Endothelial cell of umbilical vein (primary cell): ENCODE measurements at regions not wholly inside any gene's neighbourhood (a gene's known extent, or its start where the extent isn't known, plus 50 kb on each side); places are given as distances from the start of the nearest gene placed in this dataset.

ENCODE experiments used
- BruUV-seq: library from RNA; stranded (reverse); fragments of 400-500 nt; replicated peaks from 2 replicates; lab custom pipeline; 2021; lab: Mats Ljungman, UMichigan
- CTCF ChIA-PET: fragments of 300-600, 350-600 bp; sonication (Branson Sonifier 250); formaldehyde crosslinking; loops from one replicate; lab custom pipeline; 2021; ENCODE audit warnings: antibody characterized with exemption, inconsistent platforms; lab: Charles Lee
- POLR2A ChIA-PET: fragments of 300-600, 350-600 bp; sonication (Branson Sonifier 250); formaldehyde crosslinking; loops from one replicate; lab custom pipeline; 2021; ENCODE audit warnings: antibody characterized with exemption, inconsistent platforms; lab: Charles Lee
- DNase-seq: peaks from one replicate; pipeline ENCODE4 v3.0.0-alpha.2; 2011; ENCODE audit warnings: low read depth, low spot score
- FAIRE-seq: peaks from 2 replicates; lab custom pipeline; 2011; peaks lifted over from hg19 to GRCh38; lab: Jason Lieb, UNC
- H2AFZ ChIP-seq: 2 replicates; pipeline ENCODE4 v1.6.0; 2012; ENCODE audit warnings: low read depth, low read length, control low read depth, inconsistent platforms
- H3K27ac ChIP-seq: 2 replicates; pipeline ENCODE4 v1.5.1; 2011; ENCODE audit warnings: low read depth, mild to moderate bottlenecking, control low read depth, low read length, moderate library complexity; ENCODE audit not compliant: insufficient read depth
- H3K27me3 ChIP-seq, 2 experiments: 2 replicates each; pipeline versions ENCODE4 v1.6.0 to v1.6.1; 2011; ENCODE audit warnings: low read length in 2 of 2, mixed read lengths in 1 of 2; ENCODE audit not compliant: control insufficient read depth in 2 of 2, insufficient read depth in 2 of 2
- H3K36me3 ChIP-seq, 2 experiments: 2 replicates in 1 of 2; 3 replicates in 1 of 2; pipeline ENCODE4 v1.5.1; 2011; ENCODE audit warnings: low read length in 2 of 2, mild to moderate bottlenecking in 1 of 2, moderate library complexity in 1 of 2; ENCODE audit not compliant: control insufficient read depth in 2 of 2, insufficient read depth in 2 of 2; ENCODE audit errors: extremely low read depth in 1 of 2
- H3K4me1 ChIP-seq: 3 replicates; pipeline ENCODE4 v1.5.1; 2011; ENCODE audit warnings: mild to moderate bottlenecking, low read length; ENCODE audit not compliant: control insufficient read depth, insufficient read depth; ENCODE audit errors: extremely low read depth
- H3K4me2 ChIP-seq: 2 replicates; pipeline ENCODE4 v1.6.1; 2011; ENCODE audit warnings: low read length, control low read depth, mixed read lengths; ENCODE audit not compliant: insufficient read depth
- H3K4me3 ChIP-seq, 3 experiments: fragments of 200-600 bp in 1 of 3; sonication (generic), shearing (Covaris generic) in 1 of 3; replicated peaks in 1 of 3; 2 replicates each; pipeline ENCODE4 v1.5.1; 2011 to 2016; ENCODE audit warnings: control low read depth in 3 of 3, low read length in 3 of 3, mild to moderate bottlenecking in 2 of 3, inconsistent platforms in 1 of 3, low read depth in 1 of 3, moderate library complexity in 1 of 3; ENCODE audit not compliant: insufficient read depth in 1 of 3
- H3K79me2 ChIP-seq: 2 replicates; pipeline ENCODE4 v1.6.0; 2012; ENCODE audit warnings: low read length, inconsistent platforms; ENCODE audit not compliant: control insufficient read depth, insufficient read depth
- H3K9ac ChIP-seq: replicated peaks from 2 replicates; pipeline ENCODE3; 2011; ENCODE audit warnings: low read length, control low read depth; ENCODE audit not compliant: insufficient read depth; ENCODE audit errors: extremely low read depth
- H3K9me1 ChIP-seq: replicated peaks from 3 replicates; pipeline ENCODE4 v1.6.0; 2011; ENCODE audit warnings: mild to moderate bottlenecking, low read length; ENCODE audit not compliant: control insufficient read depth, insufficient read depth; ENCODE audit errors: extremely low read depth
- H3K9me3 ChIP-seq: replicated peaks from 2 replicates; pipeline ENCODE4 v1.5.1; 2012; ENCODE audit warnings: low read length, inconsistent platforms; ENCODE audit not compliant: control insufficient read depth, insufficient read depth
- H4K20me1 ChIP-seq: replicated peaks from 2 replicates; pipeline ENCODE3; 2011; ENCODE audit warnings: mild to moderate bottlenecking, low read length; ENCODE audit not compliant: control insufficient read depth, insufficient read depth; ENCODE audit errors: extremely low read depth
- CTCF ChIP-seq, 2 donors: IDR thresholded peaks; 1 replicate in 1 of 2; 2 replicates in 1 of 2; pipeline ENCODE4 v1.5.1; 2011; ENCODE audit warnings: low read length in 2 of 2, mild to moderate bottlenecking in 2 of 2, moderate library complexity in 2 of 2, control low read depth in 1 of 2, inconsistent platforms in 1 of 2, low read depth in 1 of 2; ENCODE audit not compliant: insufficient read depth in 1 of 2; ENCODE audit errors: extremely low read depth in 1 of 2
- EZH2 ChIP-seq: IDR thresholded peaks from 2 replicates; pipeline ENCODE4 v1.6.1; 2012; ENCODE audit warnings: borderline replicate concordance, low read depth, mild to moderate bottlenecking, moderate library complexity, low read length, inconsistent platforms; ENCODE audit not compliant: severe bottlenecking
- FOS ChIP-seq: IDR thresholded peaks from 2 replicates; pipeline ENCODE4 v1.6.1; 2011; ENCODE audit warnings: mild to moderate bottlenecking, low read length, moderate library complexity, borderline replicate concordance; ENCODE audit not compliant: insufficient read depth
- GATA2 ChIP-seq: IDR thresholded peaks from 2 replicates; pipeline ENCODE4 v1.7.0; 2011; ENCODE audit warnings: low read depth, mild to moderate bottlenecking, moderate library complexity, mixed read lengths, low read length; ENCODE audit not compliant: insufficient read length, insufficient read depth
- JUN ChIP-seq: IDR thresholded peaks from 2 replicates; pipeline ENCODE4 v1.6.1; 2011; ENCODE audit warnings: borderline replicate concordance, low read depth; ENCODE audit not compliant: insufficient read length, insufficient read depth
- MAX ChIP-seq: IDR thresholded peaks from 2 replicates; pipeline ENCODE4 v1.6.1; 2011; ENCODE audit not compliant: insufficient read depth, insufficient read length
- MYC ChIP-seq: IDR thresholded peaks from one replicate; pipeline ENCODE4 v1.6.1; 2011; ENCODE audit warnings: mild to moderate bottlenecking, low read depth, low read length
- POLR2A ChIP-seq: IDR thresholded peaks from 2 replicates; pipeline ENCODE4 v1.6.1; 2012; ENCODE audit warnings: low read depth, mild to moderate bottlenecking, control low read depth, low read length
- POLR2AphosphoS5 ChIP-seq: IDR thresholded peaks from 2 replicates; pipeline ENCODE4 v1.6.1; 2012; ENCODE audit warnings: low read depth, mild to moderate bottlenecking, control low read depth, low read length, moderate library complexity; ENCODE audit not compliant: insufficient read depth
- dilution Hi-C: fragments of 300-500 bp; cut with MboI; formaldehyde crosslinking; loops from one replicate; pipeline ENCODE4 v1.15.0; 2019; ENCODE audit warnings: low sequenced_read_pairs; ENCODE audit not compliant: extremely low pct_ligation_motif_present
- intact Hi-C: fragments of 100-400 bp; cut with micrococcal nuclease; formaldehyde crosslinking; loops from one replicate; pipeline ENCODE4 v1.10.0; 2022

GRCh38 chr7:110373859-110374258 lies 717.1 kb upstream of the LRRN3 start:
- intact Hi-C loops = no loop called here
- H2AFZ ChIP-seq = no peak overlapping the region
- no peak overlapping the region for H3K4me3 ChIP-seq
- H3K27me3 ChIP-seq = no peaks in the 10 kb centered on the region
- no peaks in the 10 kb centered on the region for H3K79me2 ChIP-seq
- BruUV-seq = no TSS peak
- H4K20me1 ChIP-seq = no peaks in the 10 kb centered on the region
- no peaks in the 10 kb centered on the region for H3K36me3 ChIP-seq
- TF ChIP-seq JUN (no peak), FOS (no peak), GATA2 (no peak), POLR2A (no peak), EZH2 (no peak), POLR2AphosphoS5 (no peak), CTCF (IDR thresholded peaks at IDR 0.05; ENCODE audit: extremely low read depth in 1 of 2, insufficient read depth in 1 of 2, low read depth in 1 of 2, low read length in 2 of 2) (no peak), MAX (no peak), MYC (no peak)
- H3K9ac ChIP-seq = no peak overlapping the region
- DNase-seq (no peak), FAIRE-seq (no peak)
- no peak overlapping the region for H3K27ac ChIP-seq
- no peaks in the 10 kb centered on the region for H3K9me3 ChIP-seq
- ChIA-PET CTCF (interaction anchor here (1.3 kb wide), 1 partner anchor 10 kb away, joined by 3 read pairs; no protein-coding TSS in a partner anchor), POLR2A (no interaction called here)
- no peaks in the 10 kb centered on the region for H3K9me1 ChIP-seq
- dilution Hi-C loops = no loop called here
- no peak overlapping the region for H3K4me2 ChIP-seq
- H3K4me1 ChIP-seq = no peaks in the 10 kb centered on the region
